ENCODE measurements at regions not wholly inside any gene's neighbourhood (a gene's known extent, or its start where the extent isn't known, plus 50 kb on each side); places are given as distances from the start of the nearest gene placed in this dataset.

- TF ChIP-seq CTCF (IDR thresholded peaks at IDR 0.05; ENCODE audit: low read length) (no peak), EZH2 (IDR thresholded peaks at IDR 0.05; ENCODE audit: borderline replicate concordance, low read length) (no peak)
Measured at GRCh38 chr4:33725861-33726260, 2518.5 kb downstream of the ARAP2 start.

Measured in OCI-LY1 (cell line).